Ishikawa (cell line): ENCODE measurements at regions not wholly inside any gene's neighbourhood (a gene's known extent, or its start where the extent isn't known, plus 50 kb on each side); places are given as distances from the start of the nearest gene placed in this dataset.

ENCODE experiments used
- CEBPB ChIP-seq: IDR thresholded peaks from 2 replicates; pipeline ENCODE4 v1.6.1; 2012
- CREB1 ChIP-seq: IDR thresholded peaks from 2 replicates; pipeline ENCODE4 v1.6.1; 2012; ENCODE audit warnings: low read depth
- EGR1 ChIP-seq: IDR thresholded peaks from 2 replicates; pipeline ENCODE4 v1.6.1; 2012
- EP300 ChIP-seq: IDR thresholded peaks from 2 replicates; pipeline ENCODE4 v1.6.1; 2012; ENCODE audit warnings: borderline replicate concordance
- FOXM1 ChIP-seq: IDR thresholded peaks from 2 replicates; pipeline ENCODE4 v1.6.1; 2012; ENCODE audit warnings: low read depth, borderline replicate concordance
- NFIC ChIP-seq: IDR thresholded peaks from 2 replicates; pipeline ENCODE4 v1.6.1; 2012
- RAD21 ChIP-seq: IDR thresholded peaks from 2 replicates; pipeline ENCODE4 v1.6.1; 2012; ENCODE audit warnings: low read depth
- TAF1 ChIP-seq: IDR thresholded peaks from 2 replicates; pipeline ENCODE4 v1.6.1; 2012; ENCODE audit warnings: low read depth, mild to moderate bottlenecking
- TCF12 ChIP-seq: IDR thresholded peaks from 2 replicates; pipeline ENCODE4 v1.6.1; 2012; ENCODE audit warnings: low read depth
- TEAD4 ChIP-seq: IDR thresholded peaks from 2 replicates; pipeline ENCODE4 v1.6.1; 2012
- YY1 ChIP-seq: IDR thresholded peaks from 2 replicates; pipeline ENCODE4 v1.6.1; 2012; ENCODE audit warnings: low read depth
- ZBTB7A ChIP-seq: IDR thresholded peaks from 2 replicates; pipeline ENCODE4 v1.6.1; 2012; ENCODE audit warnings: low read depth
- TF ChIP-seq, protein P1 (sequence below): IDR thresholded peaks from 2 replicates; pipeline ENCODE4 v1.6.1; 2012
- TF ChIP-seq, protein P2 (sequence below): IDR thresholded peaks from 2 replicates; pipeline ENCODE4 v1.6.1; 2012
- TF ChIP-seq, protein P3 (sequence below): IDR thresholded peaks from 2 replicates; pipeline ENCODE4 v1.6.1; 2012; ENCODE audit warnings: low read depth, mild to moderate bottlenecking

DNA sequence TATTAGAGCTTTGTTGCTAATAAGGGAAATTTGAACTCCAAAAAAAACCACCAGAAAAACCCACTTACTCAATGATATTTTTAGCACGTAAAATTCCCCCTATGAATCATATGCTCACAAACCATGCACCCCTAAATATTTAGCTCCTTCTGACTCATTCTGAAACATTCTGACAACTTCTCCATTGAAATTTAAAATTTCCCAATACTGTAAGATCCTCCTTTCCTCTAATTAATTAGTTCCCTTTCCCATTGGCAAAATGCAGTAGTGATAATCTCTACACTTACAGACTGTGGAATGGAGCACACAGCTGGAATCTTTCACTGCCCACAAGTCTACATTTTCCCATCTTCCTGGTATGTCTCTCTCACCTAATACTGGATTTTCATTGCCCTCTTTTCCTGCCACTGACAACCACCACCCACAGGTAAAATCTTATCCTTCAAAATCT is 215.8 kb upstream of the ACVR2A start:
- TF ChIP-seq RAD21 (no peak), NFIC (no peak), TEAD4 (no peak), CEBPB (no peak), EP300 (no peak)

DNA sequence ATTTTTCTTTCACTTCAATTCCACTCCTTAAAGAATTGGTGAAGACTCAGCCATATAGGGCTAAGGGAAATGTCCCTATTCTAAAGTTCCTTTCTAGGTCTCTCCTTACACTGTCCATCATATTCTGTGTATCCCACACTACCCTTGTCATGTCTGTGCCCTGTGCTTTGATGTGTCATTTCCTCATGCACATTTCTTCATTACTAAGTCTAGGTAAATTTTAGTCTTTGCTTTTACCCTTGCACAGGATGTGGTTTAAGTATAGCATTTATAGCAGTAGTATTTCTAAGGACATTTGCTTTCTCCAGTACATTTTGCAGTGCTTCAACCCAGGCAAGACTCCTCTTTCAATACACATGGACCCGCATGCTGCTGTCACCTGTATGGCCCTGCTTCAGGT is 221.5 kb upstream of the ACVR2A start:
- no peak for TF ChIP-seq ZBTB7A
- TF ChIP-seq TEAD4: no peak
- no peak for TF ChIP-seq CEBPB
- TF ChIP-seq, protein P1, sequence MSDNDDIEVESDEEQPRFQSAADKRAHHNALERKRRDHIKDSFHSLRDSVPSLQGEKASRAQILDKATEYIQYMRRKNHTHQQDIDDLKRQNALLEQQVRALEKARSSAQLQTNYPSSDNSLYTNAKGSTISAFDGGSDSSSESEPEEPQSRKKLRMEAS: no peak
- no peak for TF ChIP-seq YY1

DNA sequence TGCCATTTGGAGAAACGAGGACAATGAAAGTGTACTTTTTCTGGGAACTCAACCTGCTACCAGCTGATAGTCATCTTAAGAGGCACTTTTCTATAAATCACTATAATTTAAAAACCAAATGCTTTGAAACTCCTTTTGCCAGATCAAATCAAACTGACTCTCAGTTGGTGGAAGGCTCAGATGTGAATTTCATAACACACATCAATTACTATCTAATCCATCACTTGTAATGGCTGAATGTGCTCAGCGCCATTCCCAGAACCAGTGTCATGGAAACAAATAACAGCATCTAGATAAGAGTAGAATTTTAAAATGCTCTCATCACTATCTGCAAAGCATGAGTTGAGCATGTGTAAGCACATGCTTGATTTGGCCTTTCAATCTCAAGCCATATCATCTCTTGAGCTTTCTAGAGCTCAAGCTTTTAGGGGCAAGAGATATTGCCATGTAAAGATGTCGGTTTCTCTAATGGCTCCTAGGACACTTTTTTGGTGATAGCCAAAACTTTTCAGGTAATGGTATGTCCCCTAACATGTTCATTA is 223.1 kb upstream of the ACVR2A start:
- TF ChIP-seq TAF1 (no peak), FOXM1 (no peak), TEAD4 (no peak), CEBPB (no peak)

DNA sequence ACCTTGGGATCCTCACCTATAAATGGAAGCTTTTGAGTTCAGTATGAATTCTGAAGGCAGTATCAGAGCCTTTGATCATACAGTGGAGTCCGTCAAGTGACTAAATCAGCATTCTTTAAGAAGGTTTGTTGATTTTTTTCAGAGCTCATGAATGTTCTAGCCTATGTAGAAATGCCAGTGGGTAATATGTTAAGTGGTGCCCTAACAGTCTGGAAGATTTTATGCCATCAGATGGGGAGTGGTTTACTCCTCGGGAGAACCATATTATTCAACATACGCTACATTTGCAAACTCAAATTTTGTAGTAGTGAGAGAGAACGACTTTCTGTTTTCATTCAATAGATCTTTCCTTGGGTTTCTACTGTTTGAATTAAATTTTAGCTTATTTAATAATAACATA is 225.0 kb upstream of the ACVR2A start:
- TF ChIP-seq, protein P2, sequence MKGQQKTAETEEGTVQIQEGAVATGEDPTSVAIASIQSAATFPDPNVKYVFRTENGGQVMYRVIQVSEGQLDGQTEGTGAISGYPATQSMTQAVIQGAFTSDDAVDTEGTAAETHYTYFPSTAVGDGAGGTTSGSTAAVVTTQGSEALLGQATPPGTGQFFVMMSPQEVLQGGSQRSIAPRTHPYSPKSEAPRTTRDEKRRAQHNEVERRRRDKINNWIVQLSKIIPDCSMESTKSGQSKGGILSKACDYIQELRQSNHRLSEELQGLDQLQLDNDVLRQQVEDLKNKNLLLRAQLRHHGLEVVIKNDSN: no peak
- TF ChIP-seq CEBPB (no peak), RAD21 (no peak), TAF1 (no peak), YY1 (no peak), FOXM1 (no peak), EP300 (no peak), NFIC (no peak), CREB1 (no peak), EGR1 (no peak), TEAD4 (no peak)
- TF ChIP-seq, protein P1: no peak

DNA sequence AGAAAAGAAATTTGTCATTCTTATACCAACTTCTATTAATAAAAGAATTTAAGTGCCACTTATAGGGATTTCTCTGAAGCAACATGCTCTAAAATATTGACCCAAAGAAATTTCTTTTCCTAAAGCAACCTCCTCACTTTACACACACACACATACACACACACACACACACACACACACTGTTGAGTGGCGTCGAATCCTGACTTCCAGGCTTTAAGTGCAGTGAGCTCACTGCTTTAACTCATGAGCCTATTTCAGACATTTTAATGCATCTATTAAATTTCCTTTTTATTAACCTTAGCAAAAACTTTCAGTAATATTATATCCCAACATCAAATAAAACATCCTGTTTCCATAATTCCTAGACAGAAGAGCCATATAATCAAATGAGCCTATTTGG is 229.1 kb upstream of the ACVR2A start:
- TF ChIP-seq, protein P1: no peak
- no peak for TF ChIP-seq TEAD4
- TF ChIP-seq FOXM1: no peak
- TF ChIP-seq CREB1: no peak
- TF ChIP-seq, protein P2: no peak
- no peak for TF ChIP-seq TCF12

DNA sequence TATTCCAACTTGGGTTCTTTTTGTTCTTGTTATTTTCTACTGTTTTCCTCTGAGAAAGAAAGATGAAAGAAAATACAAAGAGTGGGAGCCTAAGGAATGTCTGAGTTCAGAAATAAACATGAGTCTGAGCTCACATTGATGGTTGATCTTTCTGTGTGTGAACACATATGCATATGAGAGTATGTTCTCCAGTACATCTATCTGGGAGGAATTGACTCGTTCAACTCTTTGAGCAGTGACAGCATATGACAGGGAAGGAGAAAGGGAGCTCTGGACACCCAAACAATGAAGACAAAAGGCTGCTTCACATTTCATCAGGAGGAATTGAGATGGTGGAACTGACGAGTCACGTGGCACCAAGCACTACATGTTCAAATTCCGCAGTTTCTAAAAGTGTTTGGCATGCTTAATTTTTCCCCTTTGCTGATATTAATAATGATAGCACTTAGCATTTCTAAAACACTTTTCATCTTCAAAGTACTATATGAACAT is 229.8 kb upstream of the ACVR2A start:
- no peak for TF ChIP-seq TEAD4
- TF ChIP-seq CEBPB: no peak
- TF ChIP-seq CREB1: no peak
- no peak for TF ChIP-seq TAF1
- no peak for TF ChIP-seq EGR1
- no peak for TF ChIP-seq FOXM1
- TF ChIP-seq, protein P3, sequence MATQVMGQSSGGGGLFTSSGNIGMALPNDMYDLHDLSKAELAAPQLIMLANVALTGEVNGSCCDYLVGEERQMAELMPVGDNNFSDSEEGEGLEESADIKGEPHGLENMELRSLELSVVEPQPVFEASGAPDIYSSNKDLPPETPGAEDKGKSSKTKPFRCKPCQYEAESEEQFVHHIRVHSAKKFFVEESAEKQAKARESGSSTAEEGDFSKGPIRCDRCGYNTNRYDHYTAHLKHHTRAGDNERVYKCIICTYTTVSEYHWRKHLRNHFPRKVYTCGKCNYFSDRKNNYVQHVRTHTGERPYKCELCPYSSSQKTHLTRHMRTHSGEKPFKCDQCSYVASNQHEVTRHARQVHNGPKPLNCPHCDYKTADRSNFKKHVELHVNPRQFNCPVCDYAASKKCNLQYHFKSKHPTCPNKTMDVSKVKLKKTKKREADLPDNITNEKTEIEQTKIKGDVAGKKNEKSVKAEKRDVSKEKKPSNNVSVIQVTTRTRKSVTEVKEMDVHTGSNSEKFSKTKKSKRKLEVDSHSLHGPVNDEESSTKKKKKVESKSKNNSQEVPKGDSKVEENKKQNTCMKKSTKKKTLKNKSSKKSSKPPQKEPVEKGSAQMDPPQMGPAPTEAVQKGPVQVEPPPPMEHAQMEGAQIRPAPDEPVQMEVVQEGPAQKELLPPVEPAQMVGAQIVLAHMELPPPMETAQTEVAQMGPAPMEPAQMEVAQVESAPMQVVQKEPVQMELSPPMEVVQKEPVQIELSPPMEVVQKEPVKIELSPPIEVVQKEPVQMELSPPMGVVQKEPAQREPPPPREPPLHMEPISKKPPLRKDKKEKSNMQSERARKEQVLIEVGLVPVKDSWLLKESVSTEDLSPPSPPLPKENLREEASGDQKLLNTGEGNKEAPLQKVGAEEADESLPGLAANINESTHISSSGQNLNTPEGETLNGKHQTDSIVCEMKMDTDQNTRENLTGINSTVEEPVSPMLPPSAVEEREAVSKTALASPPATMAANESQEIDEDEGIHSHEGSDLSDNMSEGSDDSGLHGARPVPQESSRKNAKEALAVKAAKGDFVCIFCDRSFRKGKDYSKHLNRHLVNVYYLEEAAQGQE: no peak

DNA sequence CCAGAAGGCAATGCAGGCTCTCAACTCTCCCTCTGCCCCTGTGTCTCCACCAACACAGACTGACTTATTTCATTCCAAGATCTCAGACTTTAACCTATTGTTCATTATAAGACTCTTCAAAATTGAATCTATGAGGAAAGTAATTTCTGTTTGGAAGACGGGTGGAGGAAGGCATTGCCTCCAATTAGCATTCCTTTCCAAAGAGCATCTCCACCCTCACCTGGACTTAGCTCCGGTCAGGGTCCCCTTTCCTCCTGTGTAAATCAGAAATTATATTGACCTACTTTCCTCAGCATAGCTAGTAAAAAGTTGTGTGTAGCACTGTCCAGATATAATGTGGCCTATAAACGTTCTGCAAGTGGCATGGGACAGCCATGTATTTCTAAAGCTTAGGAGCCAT is 230.4 kb upstream of the ACVR2A start:
- no peak for TF ChIP-seq EGR1
- TF ChIP-seq YY1: no peak
- TF ChIP-seq TCF12: no peak
- no peak for TF ChIP-seq CREB1
- no peak for TF ChIP-seq FOXM1
- TF ChIP-seq, protein P1: no peak
- TF ChIP-seq, protein P3: no peak
- TF ChIP-seq RAD21: no peak
- TF ChIP-seq NFIC: no peak
- no peak for TF ChIP-seq EP300
- no peak for TF ChIP-seq CEBPB
